ENCODE measurements at regions not wholly inside any gene's neighbourhood (a gene's known extent, or its start where the extent isn't known, plus 50 kb on each side); places are given as distances from the start of the nearest gene placed in this dataset.

DNA sequence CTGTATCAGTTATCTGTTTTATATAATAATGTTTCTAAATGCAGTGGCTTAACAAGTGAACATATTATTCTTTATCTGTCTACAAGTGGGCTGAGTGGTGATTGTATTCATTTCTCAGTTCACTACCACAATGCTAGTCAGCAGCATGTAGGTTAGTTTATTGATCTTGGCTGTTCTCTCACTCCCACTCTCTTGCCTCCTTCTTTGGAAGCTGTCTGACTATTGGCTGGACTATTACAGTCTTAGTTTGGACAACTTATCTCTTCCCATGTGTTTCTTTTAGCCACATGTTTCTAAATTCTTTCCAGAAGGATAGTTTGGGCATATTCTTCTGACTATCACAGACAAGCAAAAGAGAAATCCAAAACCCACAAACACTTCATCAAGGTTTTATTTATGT lies 459.5 kb upstream of the AGA start:
- Histone ChIP-seq H2BK15ac (ENCODE audit: low read depth, low read length) (no peak overlapping the region), H4K8ac (ENCODE audit: low read depth in 2 of 2, low read length in 2 of 2) (no peak overlapping the region), H3K36me3 (ENCODE audit: control insufficient read depth, insufficient read depth, low read length) (no peaks in the 10 kb centered on the region), H3K56ac (ENCODE audit: extremely low read depth, insufficient read depth, low read length) (no peak overlapping the region), H3K4me1 (ENCODE audit: control insufficient read depth, insufficient read depth, low read length) (no peaks in the 10 kb centered on the region), H2BK20ac (ENCODE audit: low read depth, low read length) (no peak overlapping the region), H2AK5ac (ENCODE audit: low read depth, low read length) (no peak overlapping the region), H3K4me3 (ENCODE audit: insufficient read depth, low read depth, low read length) (no peak overlapping the region), H2AK9ac (replicated peaks; ENCODE audit: low read depth, low read length, poor library complexity) (no peak overlapping the region), H4K20me1 (ENCODE audit: insufficient read depth, low read length) (no peaks in the 10 kb centered on the region), H3K23ac (ENCODE audit: low read depth, low read length) (no peak overlapping the region), H3K4me2 (ENCODE audit: low read depth, low read length) (no peak overlapping the region), H3K18ac (ENCODE audit: low read depth, low read length) (no peak overlapping the region), H3K4ac (ENCODE audit: low read depth, low read length) (no peak overlapping the region), H2BK5ac (ENCODE audit: low read depth, low read length, poor library complexity, severe bottlenecking) (no peak overlapping the region), H3K79me1 (ENCODE audit: low read depth in 1 of 2, low read length in 2 of 2) (no peaks in the 10 kb centered on the region), H4K91ac (ENCODE audit: insufficient read depth, low read depth, low read length) (no peak overlapping the region), H4K5ac (ENCODE audit: low read depth, low read length) (no peak overlapping the region), H2AFZ (replicated peaks; ENCODE audit: low read length, poor library complexity) (no peak overlapping the region), H2BK120ac (ENCODE audit: low read depth, low read length) (no peak overlapping the region), H3K27me3 (ENCODE audit: control insufficient read depth, insufficient read depth, low read length) (no peaks in the 10 kb centered on the region), H3K9me3 (ENCODE audit: control insufficient read depth, insufficient read depth, low read length) (no peaks in the 10 kb centered on the region), H3K9ac (ENCODE audit: low read depth, low read length) (no peak overlapping the region), H3K27ac (ENCODE audit: insufficient read depth, low read length) (no peak overlapping the region), H3K14ac (replicated peaks; ENCODE audit: low read depth, low read length) (no peak overlapping the region), H3K9me1 (ENCODE audit: insufficient read depth, low read length) (no peaks in the 10 kb centered on the region)
- TF ChIP-seq RCOR1 (IDR thresholded peaks at IDR 0.05; ENCODE audit: insufficient replicate concordance, low read length) (no peak), SMC3 (IDR thresholded peaks at IDR 0.05; ENCODE audit: low read depth, low read length) (no peak), RFX5 (IDR thresholded peaks at IDR 0.05; ENCODE audit: low read depth, low read length) (no peak), RAD21 (IDR thresholded peaks at IDR 0.05; ENCODE audit: low read length) (no peak), POLR2A (IDR thresholded peaks at IDR 0.05; ENCODE audit: low read depth, low read length) (no peak), MAZ (IDR thresholded peaks at IDR 0.05; ENCODE audit: borderline replicate concordance, low read depth, low read length) (no peak)
- ChIA-PET POLR2A (ENCODE audit: unreplicated experiment) (no interaction called here), CTCF (no interaction called here)
- BruUV-seq (replicated peaks) = no TSS peak
- peak; percentile 64 for DNase-seq
- in situ Hi-C loops (cut with MboI; ENCODE audit: low sequenced_read_pairs) = no loop called here
- peak; percentile 27; the same call in 1 of the 2 replicates for ATAC-seq (ENCODE audit: low read depth)
- dilution Hi-C loops (cut with HindIII; ENCODE audit: low sequenced_read_pairs, unreplicated experiment) = no loop called here
- intact Hi-C loops (cut with micrococcal nuclease) = no loop called here

Data from IMR-90 (cell line).